ENCODE measurements at regions not wholly inside any gene's neighbourhood (a gene's known extent, or its start where the extent isn't known, plus 50 kb on each side); places are given as distances from the start of the nearest gene placed in this dataset.
"Not testable (repeated sequence)": the region's sequence is repeated elsewhere in the genome, so short reads cannot be mapped to it uniquely, and the experiment has no call there.

- no peaks in the 10 kb centered on the region for H3K9me3 ChIP-seq (ENCODE audit: control insufficient read depth, low read length, poor library complexity, severe bottlenecking)
- ATAC-seq (no peak), DNase-seq (no peak)
- H3K4me3 Mint-ChIP-seq: no peak overlapping the region
- peaks cover 32% of the 10 kb centered on the region for H3K27me3 Mint-ChIP-seq
- H3K27ac Mint-ChIP-seq: no peak overlapping the region
- H3K36me3 Mint-ChIP-seq (ENCODE audit: low read depth): no peaks in the 10 kb centered on the region
- H3K4me1 Mint-ChIP-seq: no peaks in the 10 kb centered on the region
Observed at GRCh38 chr10:8665322-8665721, 610.8 kb downstream of the GATA3 start.

GRCh38 chr10:8670461-8670860 is 616.0 kb downstream of the GATA3 start:
- Mint-ChIP-seq H3K27me3 (peaks cover 17% of the 10 kb centered on the region), H3K4me3 (no peak overlapping the region), H3K36me3 (ENCODE audit: low read depth) (no peaks in the 10 kb centered on the region), H3K27ac (no peak overlapping the region), H3K4me1 (no peaks in the 10 kb centered on the region)
- DNase-seq (no peak), ATAC-seq (no peak)
- no peaks in the 10 kb centered on the region for H3K9me3 ChIP-seq (ENCODE audit: control insufficient read depth, low read length, poor library complexity, severe bottlenecking)

GRCh38 chr10:8674230-8674629 is 619.7 kb downstream of the GATA3 start:
- no peak for DNase-seq
- Mint-ChIP-seq H3K4me1 (peaks cover 3% of the 10 kb centered on the region), H3K27me3 (peaks cover 5% of the 10 kb centered on the region), H3K4me3 (no peak overlapping the region), H3K27ac (no peak overlapping the region), H3K36me3 (ENCODE audit: low read depth) (no peaks in the 10 kb centered on the region)
- no peaks in the 10 kb centered on the region for H3K9me3 ChIP-seq (ENCODE audit: control insufficient read depth, low read length, poor library complexity, severe bottlenecking)
- no peak for ATAC-seq

- ATAC-seq (no peak), DNase-seq (no peak)
- Mint-ChIP-seq H3K4me1 (peaks cover 3% of the 10 kb centered on the region), H3K4me3 (no peak overlapping the region), H3K27me3 (peaks cover 4% of the 10 kb centered on the region), H3K27ac (no peak overlapping the region), H3K36me3 (ENCODE audit: low read depth) (peaks cover 2% of the 10 kb centered on the region)
- H3K9me3 ChIP-seq (ENCODE audit: control insufficient read depth, low read length, poor library complexity, severe bottlenecking): no peaks in the 10 kb centered on the region
Observed at GRCh38 chr10:8677642-8678041, 623.2 kb downstream of the GATA3 start.

GRCh38 chr10:8684916-8685315 is 630.4 kb downstream of the GATA3 start:
- not testable (repeated sequence) for H3K4me1 Mint-ChIP-seq; H3K9me3 ChIP-seq (ENCODE audit: control insufficient read depth, low read length, poor library complexity, severe bottlenecking); DNase-seq; ATAC-seq; H3K4me3 Mint-ChIP-seq; H3K27me3 Mint-ChIP-seq; H3K27ac Mint-ChIP-seq; H3K36me3 Mint-ChIP-seq (ENCODE audit: low read depth)

- no peaks in the 10 kb centered on the region for H3K4me1 Mint-ChIP-seq
- H3K36me3 Mint-ChIP-seq (ENCODE audit: low read depth): no peaks in the 10 kb centered on the region
- DNase-seq: no peak
- H3K27me3 Mint-ChIP-seq: no peaks in the 10 kb centered on the region
- H3K27ac Mint-ChIP-seq: no peak overlapping the region
- ATAC-seq: no peak
- no peak overlapping the region for H3K4me3 Mint-ChIP-seq
- H3K9me3 ChIP-seq (ENCODE audit: control insufficient read depth, low read length, poor library complexity, severe bottlenecking): no peaks in the 10 kb centered on the region
Observed at GRCh38 chr10:8688881-8689280, 634.4 kb downstream of the GATA3 start.

- Mint-ChIP-seq H3K27me3 (no peaks in the 10 kb centered on the region), H3K27ac (no peak overlapping the region), H3K4me3 (no peak overlapping the region), H3K4me1 (no peaks in the 10 kb centered on the region), H3K36me3 (ENCODE audit: low read depth) (no peaks in the 10 kb centered on the region)
- no peaks in the 10 kb centered on the region for H3K9me3 ChIP-seq (ENCODE audit: control insufficient read depth, low read length, poor library complexity, severe bottlenecking)
- ATAC-seq: no peak
- no peak for DNase-seq
Observed at GRCh38 chr10:8691498-8692017, 637.1 kb downstream of the GATA3 start.

- not testable (repeated sequence) for H3K27ac Mint-ChIP-seq; DNase-seq; ATAC-seq; H3K9me3 ChIP-seq (ENCODE audit: control insufficient read depth, low read length, poor library complexity, severe bottlenecking); H3K4me3 Mint-ChIP-seq; H3K4me1 Mint-ChIP-seq; H3K36me3 Mint-ChIP-seq (ENCODE audit: low read depth); H3K27me3 Mint-ChIP-seq
Observed at GRCh38 chr10:8693635-8694034, 639.1 kb downstream of the GATA3 start.

- Mint-ChIP-seq H3K27me3 (peaks cover 22% of the 10 kb centered on the region), H3K36me3 (ENCODE audit: low read depth) (no peaks in the 10 kb centered on the region), H3K4me3 (no peak overlapping the region), H3K27ac (no peak overlapping the region), H3K4me1 (no peaks in the 10 kb centered on the region)
- ATAC-seq (no peak), DNase-seq (no peak)
- no peaks in the 10 kb centered on the region for H3K9me3 ChIP-seq (ENCODE audit: control insufficient read depth, low read length, poor library complexity, severe bottlenecking)
Observed at GRCh38 chr10:8696746-8697145, 642.3 kb downstream of the GATA3 start.

- no peak overlapping the region for H3K4me3 Mint-ChIP-seq
- H3K36me3 Mint-ChIP-seq (ENCODE audit: low read depth): no peaks in the 10 kb centered on the region
- peaks cover 22% of the 10 kb centered on the region for H3K27me3 Mint-ChIP-seq
- H3K27ac Mint-ChIP-seq: no peak overlapping the region
- ATAC-seq (no peak), DNase-seq (no peak)
- H3K9me3 ChIP-seq (ENCODE audit: control insufficient read depth, low read length, poor library complexity, severe bottlenecking): no peaks in the 10 kb centered on the region
- H3K4me1 Mint-ChIP-seq: no peaks in the 10 kb centered on the region
Observed at GRCh38 chr10:8700689-8701088, 646.2 kb downstream of the GATA3 start.

GRCh38 chr10:8702181-8702580 is 647.7 kb downstream of the GATA3 start:
- no peak overlapping the region for H3K27ac Mint-ChIP-seq
- H3K9me3 ChIP-seq (ENCODE audit: control insufficient read depth, low read length, poor library complexity, severe bottlenecking): no peaks in the 10 kb centered on the region
- DNase-seq (no peak), ATAC-seq (no peak)
- H3K27me3 Mint-ChIP-seq: peaks cover 19% of the 10 kb centered on the region
- no peak overlapping the region for H3K4me3 Mint-ChIP-seq
- no peaks in the 10 kb centered on the region for H3K4me1 Mint-ChIP-seq
- no peaks in the 10 kb centered on the region for H3K36me3 Mint-ChIP-seq (ENCODE audit: low read depth)

GRCh38 chr10:8705415-8705814 is 650.9 kb downstream of the GATA3 start:
- peaks cover 11% of the 10 kb centered on the region for H3K27me3 Mint-ChIP-seq
- H3K36me3 Mint-ChIP-seq (ENCODE audit: low read depth): no peaks in the 10 kb centered on the region
- no peaks in the 10 kb centered on the region for H3K9me3 ChIP-seq (ENCODE audit: control insufficient read depth, low read length, poor library complexity, severe bottlenecking)
- DNase-seq: no peak
- no peak for ATAC-seq
- no peak overlapping the region for H3K4me3 Mint-ChIP-seq
- H3K27ac Mint-ChIP-seq: no peak overlapping the region
- H3K4me1 Mint-ChIP-seq: no peaks in the 10 kb centered on the region

- peaks cover 25% of the 10 kb centered on the region for H3K27me3 Mint-ChIP-seq
- DNase-seq: no peak
- no peak overlapping the region for H3K4me3 Mint-ChIP-seq
Observed at GRCh38 chr10:8712656-8713055, 658.2 kb downstream of the GATA3 start.

GRCh38 chr10:8719971-8720370 is 665.5 kb downstream of the GATA3 start:
- H3K36me3 Mint-ChIP-seq (ENCODE audit: low read depth): no peaks in the 10 kb centered on the region
- H3K4me1 Mint-ChIP-seq: no peaks in the 10 kb centered on the region
- no peak overlapping the region for H3K27ac Mint-ChIP-seq
- no peaks in the 10 kb centered on the region for H3K27me3 Mint-ChIP-seq
- peaks cover 4% of the 10 kb centered on the region for H3K9me3 ChIP-seq (ENCODE audit: control insufficient read depth, low read length, poor library complexity, severe bottlenecking)
- no peak overlapping the region for H3K4me3 Mint-ChIP-seq
- DNase-seq (no peak), ATAC-seq (no peak)

More at GRCh38 chr10:8712656-8713055, 658.2 kb downstream of the GATA3 start:
- no peak for ATAC-seq
- Mint-ChIP-seq H3K27ac (no peak overlapping the region), H3K36me3 (ENCODE audit: low read depth) (no peaks in the 10 kb centered on the region), H3K4me1 (no peaks in the 10 kb centered on the region)
- no peaks in the 10 kb centered on the region for H3K9me3 ChIP-seq (ENCODE audit: control insufficient read depth, low read length, poor library complexity, severe bottlenecking)
